Activated CD4-positive, alpha-beta T cell treated with anti-CD3 and anti-CD28 coated beads, Interleukin-2, amount 50 U/mL, for 24 hours (primary cell): ENCODE measurements at regions not wholly inside any gene's neighbourhood (a gene's known extent, or its start where the extent isn't known, plus 50 kb on each side); places are given as distances from the start of the nearest gene placed in this dataset.

Experiments
- DNase-seq, 2 donors: peaks; one replicate each; pipeline ENCODE4 v3.0.0-alpha.2; 2020; ENCODE audit warnings: low read depth in 1 of 2, low spot score in 1 of 2

GRCh38 chr13:80040196-80040980 lies 300.5 kb downstream of the SPRY2 start:
- no peak for DNase-seq

GRCh38 chr13:80039000-80039399 lies 301.9 kb downstream of the SPRY2 start:
- no peak for DNase-seq

- no peak for DNase-seq
Observed at GRCh38 chr13:80038371-80038770, 302.6 kb downstream of the SPRY2 start.

GRCh38 chr13:80037505-80037888 lies 303.4 kb downstream of the SPRY2 start:
- no peak for DNase-seq

- no peak for DNase-seq
Observed at GRCh38 chr13:80036845-80037504, 304.0 kb downstream of the SPRY2 start.

GRCh38 chr13:80035096-80035495 lies 305.8 kb downstream of the SPRY2 start:
- DNase-seq: no peak

- no peak for DNase-seq
Observed at GRCh38 chr13:80033951-80034350, 307.0 kb downstream of the SPRY2 start.

- no peak for DNase-seq
Observed at GRCh38 chr13:80033286-80033685, 307.6 kb downstream of the SPRY2 start.

- DNase-seq: no peak
Observed at GRCh38 chr13:80030491-80030890, 310.4 kb downstream of the SPRY2 start.

GRCh38 chr13:80029170-80029569 lies 311.8 kb downstream of the SPRY2 start:
- no peak for DNase-seq

GRCh38 chr13:80022146-80022545 lies 318.8 kb downstream of the SPRY2 start:
- DNase-seq: no peak

- DNase-seq: no peak
Observed at GRCh38 chr13:80012251-80012650, 328.7 kb downstream of the SPRY2 start.

GRCh38 chr13:80011448-80012212 lies 329.3 kb downstream of the SPRY2 start:
- no peak for DNase-seq

- no peak for DNase-seq
Observed at GRCh38 chr13:80010846-80011245, 330.1 kb downstream of the SPRY2 start.

- DNase-seq: no peak
Observed at GRCh38 chr13:80010286-80010831, 330.6 kb downstream of the SPRY2 start.

- DNase-seq: no peak
Observed at GRCh38 chr13:80009760-80010159, 331.2 kb downstream of the SPRY2 start.

- no peak for DNase-seq
Observed at GRCh38 chr13:80006940-80007339, 334.0 kb downstream of the SPRY2 start.

GRCh38 chr13:80001510-80001842 lies 339.4 kb downstream of the SPRY2 start:
- no peak for DNase-seq

GRCh38 chr13:80000684-80001509 lies 340.0 kb downstream of the SPRY2 start:
- DNase-seq: no peak

GRCh38 chr13:79999601-80000000 lies 341.3 kb downstream of the SPRY2 start:
- DNase-seq: no peak

- no peak for DNase-seq
Observed at GRCh38 chr13:79998381-79998880, 342.5 kb downstream of the SPRY2 start.
